Loucy (cell line): ENCODE measurements at regions not wholly inside any gene's neighbourhood (a gene's known extent, or its start where the extent isn't known, plus 50 kb on each side); places are given as distances from the start of the nearest gene placed in this dataset.

Source experiments
- CTCF ChIP-seq: fragments of 200-600 bp; sonication (generic); conservative IDR thresholded peaks from 2 replicates; pipeline ENCODE4 v1.5.1; 2014; ENCODE audit warnings: mild to moderate bottlenecking, antibody characterized with exemption, low read length
- EZH2phosphoT487 ChIP-seq: fragments of 200-600 bp; IDR thresholded peaks from 2 replicates; pipeline ENCODE4 v1.6.1; 2018; ENCODE audit warnings: antibody characterized with exemption, mild to moderate bottlenecking, moderate library complexity, borderline replicate concordance

GRCh38 chr2:12222554-12222953 lies 476.1 kb downstream of the LPIN1 start:
- no peak for TF ChIP-seq CTCF
- no peak for TF ChIP-seq EZH2phosphoT487
